Progenitor cell of endocrine pancreas (in vitro differentiated cells): ENCODE measurements at regions not wholly inside any gene's neighbourhood (a gene's known extent, or its start where the extent isn't known, plus 50 kb on each side); places are given as distances from the start of the nearest gene placed in this dataset.
A peak's percentile ranks its signal among the peaks of the same experiment; 100 is the strongest.
"Not testable (repeated sequence)": the region's sequence is repeated elsewhere in the genome, so short reads cannot be mapped to it uniquely, and the experiment has no call there.

Experiments used
- DNase-seq: peaks from one replicate; pipeline ENCODE4 v3.0.0; 2021; ENCODE audit warnings: low spot score; ENCODE audit not compliant: unreplicated experiment
- H3K27ac Mint-ChIP-seq: 2 replicates; pipeline ENCODE4 v1.8.0; 2021; ENCODE audit warnings: mild to moderate bottlenecking, moderate library complexity, mixed read lengths
- H3K27me3 Mint-ChIP-seq: 2 replicates; pipeline ENCODE4 v1.8.0; 2021; ENCODE audit warnings: mixed read lengths
- H3K36me3 Mint-ChIP-seq: 2 replicates; pipeline ENCODE4 v1.8.0; 2022; ENCODE audit warnings: mixed read lengths; ENCODE audit not compliant: insufficient read depth
- H3K4me1 Mint-ChIP-seq: 2 replicates; pipeline ENCODE4 v1.8.0; 2021; ENCODE audit warnings: low read depth, mixed read lengths
- H3K4me3 Mint-ChIP-seq: 2 replicates; pipeline ENCODE4 v1.8.0; 2021; ENCODE audit warnings: low read depth, mild to moderate bottlenecking, moderate library complexity, mixed read lengths
- H3K9me3 Mint-ChIP-seq: 2 replicates; pipeline ENCODE4 v1.8.0; 2021; ENCODE audit warnings: low read depth, mixed read lengths
- TF ChIP-seq, protein P1 (sequence below): fragments of 200-600 bp; sonication (generic); IDR thresholded peaks from one replicate; pipeline ENCODE4 v1.5.0; 2021; ENCODE audit warnings: antibody characterized with exemption, mild to moderate bottlenecking; ENCODE audit not compliant: unreplicated experiment

DNA sequence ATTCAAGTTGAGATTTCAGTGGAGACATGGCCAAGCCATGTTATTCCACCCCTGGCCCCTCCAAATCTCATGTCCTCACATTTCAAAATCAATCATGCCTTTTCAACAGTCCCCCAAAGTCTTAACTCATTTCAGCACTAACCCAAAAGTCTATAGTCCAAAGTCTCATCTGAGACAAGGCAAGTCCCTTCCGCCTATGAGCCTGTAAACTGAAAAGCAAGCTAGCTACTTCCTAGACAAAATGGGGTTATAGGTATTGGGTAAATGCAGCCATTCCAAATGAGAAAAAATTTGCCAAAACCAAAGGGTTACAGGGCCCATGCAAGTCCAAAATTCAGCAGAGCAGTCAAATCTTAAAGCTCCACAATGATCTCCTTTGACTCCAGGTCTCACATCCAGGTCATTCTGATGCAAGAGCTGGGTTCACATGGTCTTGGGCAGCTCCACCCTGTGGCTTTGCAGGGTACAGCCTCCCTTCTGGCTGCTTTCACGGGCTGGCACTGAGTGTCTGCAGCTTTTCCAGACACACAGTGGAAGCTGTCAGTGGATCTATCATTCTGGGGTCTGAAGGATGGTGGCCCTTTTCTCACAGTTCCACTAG lies 95.7 kb downstream of the MTNR1B start:
- TF ChIP-seq, protein P1, sequence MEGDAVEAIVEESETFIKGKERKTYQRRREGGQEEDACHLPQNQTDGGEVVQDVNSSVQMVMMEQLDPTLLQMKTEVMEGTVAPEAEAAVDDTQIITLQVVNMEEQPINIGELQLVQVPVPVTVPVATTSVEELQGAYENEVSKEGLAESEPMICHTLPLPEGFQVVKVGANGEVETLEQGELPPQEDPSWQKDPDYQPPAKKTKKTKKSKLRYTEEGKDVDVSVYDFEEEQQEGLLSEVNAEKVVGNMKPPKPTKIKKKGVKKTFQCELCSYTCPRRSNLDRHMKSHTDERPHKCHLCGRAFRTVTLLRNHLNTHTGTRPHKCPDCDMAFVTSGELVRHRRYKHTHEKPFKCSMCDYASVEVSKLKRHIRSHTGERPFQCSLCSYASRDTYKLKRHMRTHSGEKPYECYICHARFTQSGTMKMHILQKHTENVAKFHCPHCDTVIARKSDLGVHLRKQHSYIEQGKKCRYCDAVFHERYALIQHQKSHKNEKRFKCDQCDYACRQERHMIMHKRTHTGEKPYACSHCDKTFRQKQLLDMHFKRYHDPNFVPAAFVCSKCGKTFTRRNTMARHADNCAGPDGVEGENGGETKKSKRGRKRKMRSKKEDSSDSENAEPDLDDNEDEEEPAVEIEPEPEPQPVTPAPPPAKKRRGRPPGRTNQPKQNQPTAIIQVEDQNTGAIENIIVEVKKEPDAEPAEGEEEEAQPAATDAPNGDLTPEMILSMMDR = peak; percentile 37
- H3K4me1 Mint-ChIP-seq, H3K4me3 Mint-ChIP-seq, H3K27me3 Mint-ChIP-seq, DNase-seq, H3K9me3 Mint-ChIP-seq, H3K27ac Mint-ChIP-seq, H3K36me3 Mint-ChIP-seq: not testable (repeated sequence)

DNA sequence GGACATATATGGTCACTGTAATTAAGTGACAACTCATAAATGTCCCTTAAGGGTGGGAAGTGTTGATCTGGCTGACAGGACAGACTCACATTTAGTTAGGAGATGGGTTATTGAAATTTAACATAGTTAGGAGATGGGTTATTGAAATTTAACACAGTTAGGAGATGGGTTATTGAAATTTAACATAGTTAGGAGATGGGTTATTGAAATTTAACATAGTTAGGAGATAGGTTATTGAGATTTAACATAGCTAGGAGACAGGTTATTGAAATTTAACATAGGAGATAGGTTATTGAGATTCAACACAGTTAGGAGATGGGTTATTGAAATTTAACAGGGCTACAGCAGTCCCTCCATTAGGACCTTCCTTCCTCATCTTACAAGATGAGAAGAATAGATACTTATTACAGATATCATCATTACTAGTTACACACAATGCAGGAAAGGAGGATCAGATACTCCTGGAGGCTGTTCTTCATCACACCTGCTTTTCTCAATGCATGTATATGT lies 98.5 kb downstream of the MTNR1B start:
- Mint-ChIP-seq H3K4me1 (peaks cover 6% of the 10 kb centered on the region), H3K9me3 (peaks cover 2% of the 10 kb centered on the region), H3K27ac (no peak overlapping the region), H3K36me3 (no peaks in the 10 kb centered on the region), H3K4me3 (no peak overlapping the region), H3K27me3 (no peaks in the 10 kb centered on the region)
- no peak for DNase-seq
- TF ChIP-seq, protein P1 = no peak

DNA sequence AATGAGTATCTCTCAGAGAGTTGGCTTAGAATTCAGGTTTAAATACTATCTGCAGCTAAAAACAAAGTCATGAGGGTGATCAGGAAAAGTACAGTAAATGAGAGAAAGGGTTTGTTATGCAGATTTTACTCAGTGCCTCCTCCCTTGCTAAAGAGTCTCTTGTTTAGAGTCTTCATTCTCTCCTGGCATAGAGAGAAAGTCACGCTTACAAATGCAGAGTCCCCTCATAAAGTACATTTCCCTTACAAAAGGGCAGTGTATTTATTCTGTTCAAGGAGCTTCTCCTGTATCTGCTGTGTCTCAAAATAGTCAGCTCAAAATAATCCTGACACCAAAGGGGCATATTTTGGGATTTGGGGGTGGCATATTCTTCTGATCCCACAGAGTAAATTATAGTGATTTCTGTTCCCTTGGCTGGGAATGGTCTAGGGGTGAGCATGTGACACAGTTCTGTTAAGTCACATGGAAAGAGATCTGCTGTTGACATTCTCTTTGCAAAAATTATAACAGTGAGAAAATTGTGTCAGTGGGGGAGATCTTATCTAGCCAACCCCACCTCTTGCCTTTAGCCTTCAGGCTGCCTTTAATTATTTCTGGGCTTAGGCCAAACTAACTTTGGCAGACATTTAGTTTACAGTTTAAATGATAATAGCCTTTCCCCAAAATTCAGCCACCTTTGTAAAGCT lies 102.9 kb downstream of the MTNR1B start:
- Mint-ChIP-seq H3K4me1 (peaks cover 12% of the 10 kb centered on the region), H3K36me3 (no peaks in the 10 kb centered on the region), H3K4me3 (no peak overlapping the region), H3K27me3 (peaks cover 4% of the 10 kb centered on the region), H3K27ac (no peak overlapping the region), H3K9me3 (peaks cover 9% of the 10 kb centered on the region)
- no peak for DNase-seq
- TF ChIP-seq, protein P1 = no peak

DNA sequence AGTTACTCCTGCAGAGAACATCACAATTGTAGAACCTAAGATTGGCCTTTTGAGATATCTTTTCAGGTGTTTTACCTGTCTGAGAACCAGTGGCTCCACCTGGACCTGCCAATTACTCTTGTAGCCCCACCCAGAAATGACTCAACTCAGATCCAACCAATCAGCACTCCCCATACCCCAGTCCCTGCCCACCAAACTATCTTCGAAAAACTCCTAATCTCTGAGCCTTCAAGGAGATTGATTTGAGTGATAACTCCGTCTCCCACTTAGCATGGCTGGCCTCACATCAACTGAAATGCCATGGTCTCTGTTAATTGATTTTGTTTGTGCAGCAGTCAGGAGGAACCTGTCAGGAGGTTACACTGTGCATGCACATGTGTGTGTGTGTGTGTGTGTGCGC lies 103.6 kb downstream of the MTNR1B start:
- Mint-ChIP-seq H3K4me1 (peaks cover 12% of the 10 kb centered on the region), H3K36me3 (no peaks in the 10 kb centered on the region), H3K27ac (no peak overlapping the region), H3K27me3 (peaks cover 8% of the 10 kb centered on the region), H3K9me3 (peaks cover 9% of the 10 kb centered on the region), H3K4me3 (no peak overlapping the region)
- TF ChIP-seq, protein P1 = no peak
- DNase-seq = no peak

DNA sequence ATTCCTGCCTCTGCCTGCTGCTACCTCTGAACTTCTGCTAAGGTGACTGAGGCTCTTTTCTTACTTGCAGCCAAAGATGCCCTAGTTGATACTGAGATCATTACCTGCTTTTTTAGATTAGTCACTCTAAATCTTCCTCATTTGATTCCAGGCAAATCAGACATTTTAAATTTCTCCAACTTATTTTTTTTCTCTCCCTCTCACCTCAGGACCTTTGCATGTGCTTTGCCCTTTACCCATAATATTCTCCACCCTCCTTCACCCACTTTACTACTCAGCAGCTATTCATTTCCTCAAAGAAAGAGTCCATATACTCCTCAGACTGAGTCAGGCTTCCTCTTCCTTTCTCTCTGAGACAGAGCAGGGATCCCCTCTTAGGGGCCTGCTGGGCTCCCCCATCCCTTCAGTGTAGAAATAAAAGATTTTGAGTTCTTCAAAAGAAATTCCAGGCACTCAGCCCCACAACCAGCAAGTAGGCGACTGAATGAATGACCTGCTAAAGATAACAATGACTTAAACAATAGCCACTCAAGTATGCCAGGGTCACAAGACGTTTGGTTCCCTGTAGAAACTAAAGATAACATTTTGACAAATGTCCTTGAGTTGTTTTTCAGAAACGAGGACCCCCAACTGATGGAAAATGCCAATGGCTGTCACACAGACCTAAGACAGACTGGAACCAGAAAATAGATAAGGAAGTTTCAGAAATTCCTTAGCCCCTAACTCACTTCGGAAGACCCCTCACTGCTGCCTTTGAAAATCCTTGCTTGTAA lies 104.2 kb downstream of the MTNR1B start:
- peak overlapping the region; percentile 72 for H3K27ac Mint-ChIP-seq
- no peaks in the 10 kb centered on the region for H3K36me3 Mint-ChIP-seq
- no peak for DNase-seq
- peaks cover 8% of the 10 kb centered on the region for H3K27me3 Mint-ChIP-seq
- TF ChIP-seq, protein P1 = no peak
- no peak overlapping the region for H3K4me3 Mint-ChIP-seq
- peaks cover 12% of the 10 kb centered on the region for H3K4me1 Mint-ChIP-seq
- peaks cover 9% of the 10 kb centered on the region for H3K9me3 Mint-ChIP-seq
